ENCODE measurements at regions not wholly inside any gene's neighbourhood (a gene's known extent, or its start where the extent isn't known, plus 50 kb on each side); places are given as distances from the start of the nearest gene placed in this dataset.
"Not testable (repeated sequence)": the region's sequence is repeated elsewhere in the genome, so short reads cannot be mapped to it uniquely, and the experiment has no call there.

GRCh38 chr9:41839786-41840185 is 289.4 kb downstream of the CNTNAP3B start:
- DNase-seq; H2BK12ac ChIP-seq (ENCODE audit: low read length in 2 of 2); H3K9ac ChIP-seq (ENCODE audit: low read length); H3K27me3 ChIP-seq (ENCODE audit: control insufficient read depth in 1 of 2, insufficient read depth in 1 of 2, low read length in 2 of 2); H3K9me3 ChIP-seq (ENCODE audit: control insufficient read depth, low read length); H2BK5ac ChIP-seq (ENCODE audit: low read depth, low read length, poor library complexity, severe bottlenecking); H3K36me3 ChIP-seq (ENCODE audit: control insufficient read depth in 1 of 2, insufficient read depth in 2 of 2, low read depth in 1 of 2, low read length in 2 of 2); H3K4me1 ChIP-seq (ENCODE audit: control insufficient read depth, insufficient read depth, low read depth, low read length); H3K27ac ChIP-seq (ENCODE audit: low read length, poor library complexity, severe bottlenecking); H4K8ac ChIP-seq (ENCODE audit: low read length); H3K18ac ChIP-seq (ENCODE audit: low read depth in 1 of 2, low read length in 2 of 2); H2BK15ac ChIP-seq (ENCODE audit: low read depth, poor library complexity, severe bottlenecking); H3K4me3 ChIP-seq (ENCODE audit: insufficient read depth in 1 of 2, low read depth in 1 of 2, low read length in 2 of 2); H4K91ac ChIP-seq (ENCODE audit: low read length); H3K23ac ChIP-seq (ENCODE audit: low read length in 2 of 2); H2AFZ ChIP-seq (ENCODE audit: low read depth, low read length); H3K4ac ChIP-seq (ENCODE audit: low read depth in 1 of 2, low read length in 2 of 2); H2AK5ac ChIP-seq (ENCODE audit: low read length, severe bottlenecking); H3K14ac ChIP-seq (ENCODE audit: low read length in 2 of 2); H2BK120ac ChIP-seq (ENCODE audit: low read depth, low read length); H3K4me2 ChIP-seq (ENCODE audit: low read length, poor library complexity, severe bottlenecking); H3K79me1 ChIP-seq (replicated peaks; ENCODE audit: low read length, poor library complexity, severe bottlenecking): not testable (repeated sequence)
- WGBS, result no CpG with 5 or more reads among the region's 1 CpG

GRCh38 chr9:41838953-41839352 is 290.3 kb downstream of the CNTNAP3B start:
- not testable (repeated sequence) for H4K91ac ChIP-seq (ENCODE audit: low read length); H2BK5ac ChIP-seq (ENCODE audit: low read depth, low read length, poor library complexity, severe bottlenecking); H2BK12ac ChIP-seq (ENCODE audit: low read length in 2 of 2); H2BK15ac ChIP-seq (ENCODE audit: low read depth, poor library complexity, severe bottlenecking); H4K8ac ChIP-seq (ENCODE audit: low read length); H3K4me3 ChIP-seq (ENCODE audit: insufficient read depth in 1 of 2, low read depth in 1 of 2, low read length in 2 of 2); H2BK120ac ChIP-seq (ENCODE audit: low read depth, low read length); H3K79me1 ChIP-seq (replicated peaks; ENCODE audit: low read length, poor library complexity, severe bottlenecking); H3K4me1 ChIP-seq (ENCODE audit: control insufficient read depth, insufficient read depth, low read depth, low read length); H3K4ac ChIP-seq (ENCODE audit: low read depth in 1 of 2, low read length in 2 of 2); H2AFZ ChIP-seq (ENCODE audit: low read depth, low read length); H3K27ac ChIP-seq (ENCODE audit: low read length, poor library complexity, severe bottlenecking); H3K4me2 ChIP-seq (ENCODE audit: low read length, poor library complexity, severe bottlenecking); H3K36me3 ChIP-seq (ENCODE audit: control insufficient read depth in 1 of 2, insufficient read depth in 2 of 2, low read depth in 1 of 2, low read length in 2 of 2); H2AK5ac ChIP-seq (ENCODE audit: low read length, severe bottlenecking); H3K27me3 ChIP-seq (ENCODE audit: control insufficient read depth in 1 of 2, insufficient read depth in 1 of 2, low read length in 2 of 2); H3K18ac ChIP-seq (ENCODE audit: low read depth in 1 of 2, low read length in 2 of 2); H3K14ac ChIP-seq (ENCODE audit: low read length in 2 of 2); H3K9ac ChIP-seq (ENCODE audit: low read length); H3K23ac ChIP-seq (ENCODE audit: low read length in 2 of 2); DNase-seq; H3K9me3 ChIP-seq (ENCODE audit: control insufficient read depth, low read length)
- no CpG with 5 or more reads among the region's 4 CpGs for WGBS

GRCh38 chr9:41838562-41838851 is 290.7 kb downstream of the CNTNAP3B start:
- no CpG with 5 or more reads among the region's 1 CpG for WGBS
- not testable (repeated sequence) for DNase-seq

GRCh38 chr9:41837684-41838561 is 291.3 kb downstream of the CNTNAP3B start:
- H2BK120ac ChIP-seq (ENCODE audit: low read depth, low read length); H3K4me2 ChIP-seq (ENCODE audit: low read length, poor library complexity, severe bottlenecking); H3K18ac ChIP-seq (ENCODE audit: low read depth in 1 of 2, low read length in 2 of 2); H3K9me3 ChIP-seq (ENCODE audit: control insufficient read depth, low read length); H2BK12ac ChIP-seq (ENCODE audit: low read length in 2 of 2); H3K27me3 ChIP-seq (ENCODE audit: control insufficient read depth in 1 of 2, insufficient read depth in 1 of 2, low read length in 2 of 2); H2BK5ac ChIP-seq (ENCODE audit: low read depth, low read length, poor library complexity, severe bottlenecking); H2BK15ac ChIP-seq (ENCODE audit: low read depth, poor library complexity, severe bottlenecking); H3K4ac ChIP-seq (ENCODE audit: low read depth in 1 of 2, low read length in 2 of 2); H2AFZ ChIP-seq (ENCODE audit: low read depth, low read length); H4K8ac ChIP-seq (ENCODE audit: low read length); H3K14ac ChIP-seq (ENCODE audit: low read length in 2 of 2); H3K4me3 ChIP-seq (ENCODE audit: insufficient read depth in 1 of 2, low read depth in 1 of 2, low read length in 2 of 2); H3K36me3 ChIP-seq (ENCODE audit: control insufficient read depth in 1 of 2, insufficient read depth in 2 of 2, low read depth in 1 of 2, low read length in 2 of 2); H4K91ac ChIP-seq (ENCODE audit: low read length); H3K27ac ChIP-seq (ENCODE audit: low read length, poor library complexity, severe bottlenecking); H3K79me1 ChIP-seq (replicated peaks; ENCODE audit: low read length, poor library complexity, severe bottlenecking); H3K23ac ChIP-seq (ENCODE audit: low read length in 2 of 2); H3K4me1 ChIP-seq (ENCODE audit: control insufficient read depth, insufficient read depth, low read depth, low read length); H3K9ac ChIP-seq (ENCODE audit: low read length); H2AK5ac ChIP-seq (ENCODE audit: low read length, severe bottlenecking); DNase-seq: not testable (repeated sequence)
- WGBS, result no CpG with 5 or more reads among the region's 3 CpGs

More at GRCh38 chr9:41838562-41838851, 290.7 kb downstream of the CNTNAP3B start:
- not testable (repeated sequence) for H2BK120ac ChIP-seq (ENCODE audit: low read depth, low read length); H3K4me1 ChIP-seq (ENCODE audit: control insufficient read depth, insufficient read depth, low read depth, low read length); H3K27me3 ChIP-seq (ENCODE audit: control insufficient read depth in 1 of 2, insufficient read depth in 1 of 2, low read length in 2 of 2); H3K4me2 ChIP-seq (ENCODE audit: low read length, poor library complexity, severe bottlenecking); H3K4me3 ChIP-seq (ENCODE audit: insufficient read depth in 1 of 2, low read depth in 1 of 2, low read length in 2 of 2); H4K8ac ChIP-seq (ENCODE audit: low read length); H3K79me1 ChIP-seq (replicated peaks; ENCODE audit: low read length, poor library complexity, severe bottlenecking); H2BK15ac ChIP-seq (ENCODE audit: low read depth, poor library complexity, severe bottlenecking); H2AK5ac ChIP-seq (ENCODE audit: low read length, severe bottlenecking); H3K9me3 ChIP-seq (ENCODE audit: control insufficient read depth, low read length); H3K23ac ChIP-seq (ENCODE audit: low read length in 2 of 2); H3K9ac ChIP-seq (ENCODE audit: low read length); H3K18ac ChIP-seq (ENCODE audit: low read depth in 1 of 2, low read length in 2 of 2); H3K27ac ChIP-seq (ENCODE audit: low read length, poor library complexity, severe bottlenecking); H2BK12ac ChIP-seq (ENCODE audit: low read length in 2 of 2); H4K91ac ChIP-seq (ENCODE audit: low read length); H3K4ac ChIP-seq (ENCODE audit: low read depth in 1 of 2, low read length in 2 of 2); H2AFZ ChIP-seq (ENCODE audit: low read depth, low read length); H3K36me3 ChIP-seq (ENCODE audit: control insufficient read depth in 1 of 2, insufficient read depth in 2 of 2, low read depth in 1 of 2, low read length in 2 of 2); H2BK5ac ChIP-seq (ENCODE audit: low read depth, low read length, poor library complexity, severe bottlenecking); H3K14ac ChIP-seq (ENCODE audit: low read length in 2 of 2)

Data from mesenchymal stem cell (in vitro differentiated cells and primary cell).